ENCODE measurements at regions not wholly inside any gene's neighbourhood (a gene's known extent, or its start where the extent isn't known, plus 50 kb on each side); places are given as distances from the start of the nearest gene placed in this dataset.

DNA sequence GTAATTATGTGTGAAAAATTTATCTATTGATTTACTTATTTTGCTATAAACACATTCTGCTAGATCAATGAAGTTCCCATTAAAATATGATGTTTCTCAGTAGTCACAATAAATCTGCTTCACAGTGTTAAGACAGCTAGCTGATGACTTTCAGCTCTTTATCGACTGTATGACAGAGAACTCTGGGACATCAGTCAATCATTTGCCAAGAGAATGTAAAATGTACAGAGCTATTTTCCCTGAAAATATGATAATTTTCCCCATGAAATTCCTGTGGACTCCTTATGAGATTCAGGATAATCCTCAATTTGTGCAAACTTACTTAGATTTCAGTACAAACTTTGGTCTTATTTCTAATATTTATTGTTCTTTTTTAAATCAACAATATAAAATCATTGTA lies 430.5 kb downstream of the SLITRK6 start:
- TF ChIP-seq EP300 (IDR thresholded peaks at IDR 0.05): no peak
- no peak for TF ChIP-seq POLR2A (IDR thresholded peaks at IDR 0.05)
- no peak overlapping the region for H3K4me3 ChIP-seq
- H3K36me3 ChIP-seq: no peaks in the 10 kb centered on the region
- no peak for DNase-seq (ENCODE audit: low spot score in 2 of 2)
- WGBS, 2 donors: 92 to 95% methylated on average over 1 of the region's 1 CpG
- H3K4me1 ChIP-seq: no peaks in the 10 kb centered on the region
- no peak overlapping the region for H3K27ac ChIP-seq
- no peaks in the 10 kb centered on the region for H3K9me3 ChIP-seq
- H3K27me3 ChIP-seq: no peaks in the 10 kb centered on the region

DNA sequence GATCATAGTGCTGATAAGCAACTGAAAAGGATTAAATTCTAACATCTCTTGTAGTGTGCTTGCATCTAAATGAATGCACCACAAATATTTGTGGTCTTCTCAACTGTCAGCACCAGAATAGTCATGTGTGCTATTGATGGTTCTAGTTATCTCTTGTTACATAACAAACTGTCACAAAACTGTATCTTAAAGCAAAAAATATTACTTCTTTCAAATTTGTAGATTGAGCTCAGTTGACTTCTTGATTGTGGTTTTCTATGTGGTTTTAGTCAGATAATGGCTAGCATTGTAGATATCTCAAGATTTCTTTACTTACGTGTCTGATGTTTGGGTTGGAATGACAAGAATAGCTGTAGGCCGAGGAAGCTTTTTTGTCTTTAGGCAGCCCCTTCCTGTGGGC lies 431.3 kb downstream of the SLITRK6 start:
- no peak for DNase-seq (ENCODE audit: low spot score in 2 of 2)
- no peaks in the 10 kb centered on the region for H3K4me1 ChIP-seq
- WGBS, 2 donors: 52 to 61% methylated on average over 2 of the region's 2 CpGs

DNA sequence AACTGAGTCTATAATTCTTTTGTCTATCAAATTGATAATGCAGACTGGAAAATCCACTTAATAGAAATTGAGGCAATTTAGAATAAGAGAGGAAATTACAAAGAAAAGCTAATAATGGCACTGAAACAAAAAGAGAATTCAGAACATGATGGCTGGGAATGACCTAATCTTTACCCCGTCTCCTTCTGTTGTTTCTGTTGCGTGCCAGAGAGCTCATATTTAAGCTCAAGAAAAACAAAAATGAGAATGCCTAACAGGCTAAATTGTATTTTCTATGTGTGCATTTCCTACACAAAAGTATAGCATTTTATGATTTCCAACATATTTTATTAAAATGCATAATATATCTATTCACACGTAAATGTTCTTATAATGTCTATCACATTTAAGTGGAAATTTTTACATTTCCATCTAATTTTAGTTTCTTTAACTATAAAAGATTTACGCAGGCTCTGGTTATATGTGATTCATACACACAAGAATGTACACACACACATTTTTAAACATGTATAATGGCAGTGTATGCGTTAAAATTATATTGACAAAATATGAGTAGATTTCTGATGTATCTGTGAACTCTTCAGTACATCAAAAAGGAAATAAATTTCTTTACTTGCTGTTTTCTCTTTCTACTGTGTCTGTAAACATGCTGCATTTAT lies 432.3 kb downstream of the SLITRK6 start:
- H3K27me3 ChIP-seq: no peaks in the 10 kb centered on the region
- no peaks in the 10 kb centered on the region for H3K4me1 ChIP-seq
- no peak overlapping the region for H3K27ac ChIP-seq
- TF ChIP-seq EP300 (IDR thresholded peaks at IDR 0.05): no peak
- TF ChIP-seq CTCF (IDR thresholded peaks at IDR 0.05): no peak
- TF ChIP-seq POLR2A (IDR thresholded peaks at IDR 0.05): no peak
- 37 to 44% methylated on average over 5 of the region's 5 CpGs for WGBS, 2 donors
- H3K4me3 ChIP-seq: no peak overlapping the region
- no peaks in the 10 kb centered on the region for H3K36me3 ChIP-seq
- H3K9me3 ChIP-seq: peaks cover 0 to 5% (median 0%) of the 10 kb centered on the region in 4 donors
- DNase-seq (ENCODE audit: low spot score in 2 of 2): no peak

More for the DNA sequence above, 431.3 kb downstream of the SLITRK6 start:
- Histone ChIP-seq H3K27ac (no peak overlapping the region), H3K9me3 (peaks cover 0 to 3% (median 0%) of the 10 kb centered on the region in 4 donors), H3K36me3 (no peaks in the 10 kb centered on the region), H3K27me3 (no peaks in the 10 kb centered on the region), H3K4me3 (no peak overlapping the region)
- TF ChIP-seq EP300 (IDR thresholded peaks at IDR 0.05) (no peak), POLR2A (IDR thresholded peaks at IDR 0.05) (no peak), CTCF (IDR thresholded peaks at IDR 0.05) (no peak)

GRCh38 chr13:85363504-85363903 lies 435.7 kb downstream of the SLITRK6 start:
- Histone ChIP-seq H3K27me3 (no peaks in the 10 kb centered on the region), H3K4me1 (no peaks in the 10 kb centered on the region), H3K36me3 (no peaks in the 10 kb centered on the region), H3K4me3 (no peak overlapping the region), H3K27ac (no peak overlapping the region), H3K9me3 (peaks cover 0 to 5% (median 0%) of the 10 kb centered on the region in 4 donors)
- DNase-seq (ENCODE audit: low spot score in 2 of 2): no peak
- TF ChIP-seq EP300 (IDR thresholded peaks at IDR 0.05): no peak
- TF ChIP-seq CTCF (IDR thresholded peaks at IDR 0.05): no peak
- WGBS, 2 donors: 96 to 97% methylated on average over 15 of the region's 15 CpGs

- H3K27ac ChIP-seq: no peak overlapping the region
- DNase-seq (ENCODE audit: low spot score in 2 of 2): no peak
- H3K9me3 ChIP-seq: peaks cover 0 to 8% (median 0%) of the 10 kb centered on the region in 4 donors
- no peaks in the 10 kb centered on the region for H3K4me1 ChIP-seq
- no peak for TF ChIP-seq EP300 (IDR thresholded peaks at IDR 0.05)
- no peak for TF ChIP-seq CTCF (IDR thresholded peaks at IDR 0.05)
- no peak for TF ChIP-seq POLR2A (IDR thresholded peaks at IDR 0.05)
- H3K4me3 ChIP-seq: no peak overlapping the region
- 83 to 96% methylated on average over 12 to 13 of the region's 29 CpGs for WGBS, 2 donors
- H3K27me3 ChIP-seq: no peaks in the 10 kb centered on the region
- no peaks in the 10 kb centered on the region for H3K36me3 ChIP-seq
Observed at GRCh38 chr13:85362980-85363379, 436.2 kb downstream of the SLITRK6 start.

Data from tibial nerve (tissue), 4 donors.